Trophoblast cell (in vitro differentiated cells and primary cell): ENCODE measurements at regions not wholly inside any gene's neighbourhood (a gene's known extent, or its start where the extent isn't known, plus 50 kb on each side); places are given as distances from the start of the nearest gene placed in this dataset.

Experiments
- DNase-seq, 2 donors: peaks; one replicate each; pipeline ENCODE4 v3.0.0-alpha.2; 2016
- H2AFZ ChIP-seq: 2 replicates; pipeline ENCODE4 v1.6.1; 2013; ENCODE audit warnings: low read length, moderate library complexity, mild to moderate bottlenecking; ENCODE audit not compliant: insufficient read depth, poor library complexity
- H2AK5ac ChIP-seq: 2 replicates; pipeline ENCODE4 v1.6.1; 2013; ENCODE audit warnings: mild to moderate bottlenecking, low read length
- H2BK120ac ChIP-seq: 2 replicates; pipeline ENCODE4 v1.6.1; 2013; ENCODE audit warnings: low read length, mild to moderate bottlenecking, moderate library complexity; ENCODE audit not compliant: insufficient read depth, poor library complexity
- H2BK12ac ChIP-seq: 2 replicates; pipeline ENCODE4 v1.6.1; 2013; ENCODE audit warnings: mild to moderate bottlenecking, low read length, moderate library complexity
- H2BK5ac ChIP-seq: 2 replicates; pipeline ENCODE4 v1.6.1; 2013; ENCODE audit warnings: low read length, low read depth, moderate library complexity, mild to moderate bottlenecking; ENCODE audit not compliant: poor library complexity
- H3K14ac ChIP-seq: 2 replicates; pipeline ENCODE4 v1.6.1; 2013; ENCODE audit warnings: mild to moderate bottlenecking, low read length
- H3K18ac ChIP-seq: 2 replicates; pipeline ENCODE4 v1.6.1; 2013; ENCODE audit warnings: mild to moderate bottlenecking, low read length
- H3K23ac ChIP-seq: 2 replicates; pipeline ENCODE4 v1.6.1; 2013; ENCODE audit warnings: low read length
- H3K27ac ChIP-seq: 2 replicates; pipeline ENCODE4 v1.5.1; 2013; ENCODE audit warnings: low read depth, mild to moderate bottlenecking, inconsistent platforms, low read length, moderate library complexity
- H3K27me3 ChIP-seq: 2 replicates; pipeline ENCODE4 v1.6.1; 2013; ENCODE audit warnings: inconsistent platforms, mild to moderate bottlenecking, low read length, moderate library complexity; ENCODE audit not compliant: insufficient read depth
- H3K36me3 ChIP-seq, 2 experiments: 1 replicate in 1 of 2; 2 replicates in 1 of 2; pipeline ENCODE4 v1.6.1; 2013; ENCODE audit warnings: low read length in 2 of 2, mild to moderate bottlenecking in 2 of 2, moderate library complexity in 1 of 2; ENCODE audit not compliant: insufficient read depth in 2 of 2, control insufficient read depth in 1 of 2
- H3K4ac ChIP-seq: 2 replicates; pipeline ENCODE4 v1.6.1; 2013; ENCODE audit warnings: low read depth, mild to moderate bottlenecking, low read length, moderate library complexity
- H3K4me1 ChIP-seq, 2 experiments: 1 replicate in 1 of 2; 2 replicates in 1 of 2; pipeline ENCODE4 v1.6.1; 2013; ENCODE audit warnings: low read length in 2 of 2, mild to moderate bottlenecking in 2 of 2, moderate library complexity in 1 of 2; ENCODE audit not compliant: insufficient read depth in 2 of 2, control insufficient read depth in 1 of 2
- H3K4me2 ChIP-seq: 2 replicates; pipeline ENCODE4 v1.6.1; 2013; ENCODE audit warnings: inconsistent platforms, mild to moderate bottlenecking, low read length, moderate library complexity
- H3K4me3 ChIP-seq: 2 replicates; pipeline ENCODE4 v1.5.1; 2013; ENCODE audit warnings: mild to moderate bottlenecking, low read depth, low read length, inconsistent platforms
- H3K79me1 ChIP-seq: one replicate; pipeline ENCODE4 v1.6.1; 2013; ENCODE audit warnings: low read length
- H3K79me2 ChIP-seq: 2 replicates; pipeline ENCODE4 v1.6.1; 2013; ENCODE audit warnings: low read length, mild to moderate bottlenecking; ENCODE audit not compliant: control insufficient read depth, insufficient read depth, poor library complexity
- H3K9ac ChIP-seq: 2 replicates; pipeline ENCODE4 v1.6.1; 2013; ENCODE audit warnings: mild to moderate bottlenecking, low read length
- H3K9me3 ChIP-seq: 2 replicates; pipeline ENCODE4 v1.6.1; 2013; ENCODE audit warnings: low read depth, mild to moderate bottlenecking, control low read depth, inconsistent platforms, low read length; ENCODE audit not compliant: insufficient read depth
- H4K12ac ChIP-seq: 2 replicates; pipeline ENCODE4 v1.6.1; 2013; ENCODE audit warnings: low read depth, mild to moderate bottlenecking, low read length, moderate library complexity
- H4K8ac ChIP-seq: 2 replicates; pipeline ENCODE4 v1.6.1; 2013; ENCODE audit warnings: low read depth, mild to moderate bottlenecking, low read length, moderate library complexity
- H4K91ac ChIP-seq: one replicate; pipeline ENCODE4 v1.6.1; 2013; ENCODE audit warnings: low read depth, mild to moderate bottlenecking, low read length, moderate library complexity
- WGBS: extraction: QIAGEN DNeasy Blood & Tissue Kit; methylation state at CpG from one replicate; pipeline ENCODE4 v1.1.7; 2013; ENCODE audit warnings: missing lambda C conversion rate; ENCODE audit not compliant: insufficient read length, insufficient coverage; ENCODE audit errors: extremely low coverage; 5-methylcytosine and 5-hydroxymethylcytosine counted together

DNA sequence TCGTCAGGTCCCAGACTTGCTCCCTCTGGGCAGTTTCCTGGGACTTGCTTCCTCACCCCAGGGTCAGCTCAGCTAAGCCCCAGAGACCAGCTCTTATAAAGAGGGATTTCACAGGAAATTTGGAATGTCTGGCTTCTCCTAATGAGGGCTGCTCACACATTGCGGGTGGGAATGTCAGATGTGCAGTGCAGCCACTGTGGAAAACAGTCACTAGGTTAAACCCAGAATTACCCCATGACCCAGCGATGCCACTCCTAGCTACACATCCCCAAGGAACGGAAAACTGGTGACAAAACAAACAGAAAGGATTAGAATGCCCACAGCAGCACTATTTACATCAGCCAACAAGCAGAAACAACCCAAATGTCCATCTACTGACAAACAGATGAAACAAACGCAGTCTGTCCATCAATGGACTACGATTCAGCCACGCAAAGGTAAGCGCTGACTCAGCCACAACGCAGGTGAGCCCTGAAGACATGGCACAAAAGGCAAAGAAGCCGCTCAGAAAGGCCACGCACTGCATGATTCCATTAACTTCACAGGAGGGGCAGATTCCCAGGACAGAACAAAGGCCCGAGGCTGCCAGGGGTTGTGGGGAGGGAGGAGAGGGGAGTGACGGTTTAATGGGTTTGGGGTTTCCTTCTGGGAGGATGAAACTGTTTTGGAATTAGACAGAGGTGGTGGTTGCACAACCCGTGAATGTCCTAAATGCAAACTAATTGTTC, 63.0 kb downstream of the NCOR2 start:
- no peak overlapping the region for H2BK120ac ChIP-seq
- peaks cover 44 to 47% of the 10 kb centered on the region in 2 experiments for H3K4me1 ChIP-seq
- H2BK12ac ChIP-seq: no peak overlapping the region
- H3K18ac ChIP-seq: no peak overlapping the region
- H2BK5ac ChIP-seq: no peak overlapping the region
- H3K23ac ChIP-seq: no peak overlapping the region
- H2AFZ ChIP-seq: no peak overlapping the region
- WGBS: no CpG with 5 or more reads among the region's 14 CpGs
- no peak overlapping the region for H3K4me2 ChIP-seq
- H4K91ac ChIP-seq: no peak overlapping the region
- no peaks in the 10 kb centered on the region for H3K27me3 ChIP-seq
- H3K4me3 ChIP-seq: no peak overlapping the region
- peak overlapping the region; percentile 7 for H3K4ac ChIP-seq
- H2AK5ac ChIP-seq: no peak overlapping the region
- no peak overlapping the region for H3K9ac ChIP-seq
- no peak overlapping the region for H4K12ac ChIP-seq
- H3K79me1 ChIP-seq: peaks cover 19% of the 10 kb centered on the region
- H3K79me2 ChIP-seq: peaks cover 15% of the 10 kb centered on the region
- no peak overlapping the region for H4K8ac ChIP-seq
- peaks cover 2% of the 10 kb centered on the region for H3K9me3 ChIP-seq
- peaks cover 0 to 3% of the 10 kb centered on the region in 2 experiments for H3K36me3 ChIP-seq
- DNase-seq: peak in 1 of 2 donors; percentile 19
- no peak overlapping the region for H3K14ac ChIP-seq
- no peak overlapping the region for H3K27ac ChIP-seq

GRCh38 chr12:124503305-124503704, 64.1 kb downstream of the NCOR2 start:
- H2AFZ ChIP-seq: no peak overlapping the region
- H2AK5ac ChIP-seq: no peak overlapping the region
- H3K27me3 ChIP-seq: no peaks in the 10 kb centered on the region
- H4K12ac ChIP-seq: no peak overlapping the region
- H3K79me2 ChIP-seq: peaks cover 19% of the 10 kb centered on the region
- H3K4me2 ChIP-seq: no peak overlapping the region
- no peak overlapping the region for H4K91ac ChIP-seq
- H2BK5ac ChIP-seq: no peak overlapping the region
- H4K8ac ChIP-seq: no peak overlapping the region
- H3K4me1 ChIP-seq: peaks cover 40 to 43% of the 10 kb centered on the region in 2 experiments
- no peak overlapping the region for H3K27ac ChIP-seq
- no peak overlapping the region for H3K9ac ChIP-seq
- H3K18ac ChIP-seq: no peak overlapping the region
- peaks cover 0 to 3% of the 10 kb centered on the region in 2 experiments for H3K36me3 ChIP-seq
- H3K9me3 ChIP-seq: peaks cover 2% of the 10 kb centered on the region
- no peak for DNase-seq
- H2BK120ac ChIP-seq: no peak overlapping the region
- peaks cover 16% of the 10 kb centered on the region for H3K79me1 ChIP-seq
- H3K4ac ChIP-seq: no peak overlapping the region
- no peak overlapping the region for H3K4me3 ChIP-seq
- WGBS: 100% methylated on average over 9 of the region's 9 CpGs
- H3K23ac ChIP-seq: no peak overlapping the region
- H3K14ac ChIP-seq: no peak overlapping the region
- H2BK12ac ChIP-seq: no peak overlapping the region

DNA sequence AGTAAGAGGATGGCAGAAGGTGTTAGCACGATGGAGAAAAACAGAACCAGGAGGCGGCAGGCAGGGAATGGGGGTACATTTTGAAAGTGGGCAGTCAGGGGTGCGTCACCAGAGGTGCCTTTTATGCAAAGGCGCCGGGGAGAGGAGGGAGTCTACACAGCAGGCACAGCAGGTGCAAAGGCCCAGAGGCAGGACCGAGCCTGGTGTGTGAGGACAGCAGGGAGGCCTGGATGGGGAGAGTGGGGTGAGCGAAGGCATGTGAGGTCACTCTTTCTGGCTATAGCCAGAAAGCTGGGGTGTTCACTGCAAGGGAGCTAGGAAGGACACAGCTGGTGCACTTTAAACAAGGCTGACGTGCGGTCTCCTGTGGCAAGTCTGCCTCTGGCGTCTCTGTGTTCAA, 65.0 kb downstream of the NCOR2 start:
- Histone ChIP-seq H3K4ac (no peak overlapping the region), H3K27me3 (no peaks in the 10 kb centered on the region), H2BK120ac (no peak overlapping the region), H3K23ac (no peak overlapping the region), H3K9ac (no peak overlapping the region), H4K12ac (no peak overlapping the region), H3K4me3 (no peak overlapping the region), H3K14ac (no peak overlapping the region), H3K4me2 (no peak overlapping the region), H2AFZ (no peak overlapping the region), H2BK5ac (no peak overlapping the region), H3K36me3 (peaks cover 0 to 3% of the 10 kb centered on the region in 2 experiments), H3K18ac (no peak overlapping the region), H3K79me2 (peaks cover 18% of the 10 kb centered on the region), H3K4me1 (peaks cover 42 to 43% of the 10 kb centered on the region in 2 experiments), H3K27ac (no peak overlapping the region), H4K8ac (no peak overlapping the region), H3K9me3 (peaks cover 2% of the 10 kb centered on the region), H3K79me1 (peaks cover 16% of the 10 kb centered on the region), H4K91ac (no peak overlapping the region), H2BK12ac (no peak overlapping the region), H2AK5ac (no peak overlapping the region)
- WGBS: no CpG with 5 or more reads among the region's 10 CpGs
- DNase-seq: no peak

GRCh38 chr12:124501827-124502226, 65.6 kb downstream of the NCOR2 start:
- Histone ChIP-seq H2BK5ac (no peak overlapping the region), H2AFZ (no peak overlapping the region), H3K18ac (no peak overlapping the region), H2BK120ac (no peak overlapping the region), H2AK5ac (no peak overlapping the region), H4K8ac (no peak overlapping the region), H3K4ac (no peak overlapping the region), H3K4me2 (no peak overlapping the region), H3K4me3 (no peak overlapping the region), H3K4me1 (peaks cover 44 to 45% of the 10 kb centered on the region in 2 experiments), H3K27ac (no peak overlapping the region), H3K27me3 (no peaks in the 10 kb centered on the region), H3K9ac (no peak overlapping the region), H3K79me1 (peaks cover 16% of the 10 kb centered on the region), H3K9me3 (peaks cover 2% of the 10 kb centered on the region), H4K12ac (no peak overlapping the region), H3K23ac (no peak overlapping the region), H3K36me3 (peaks cover 0 to 3% of the 10 kb centered on the region in 2 experiments), H3K14ac (no peak overlapping the region), H2BK12ac (no peak overlapping the region), H3K79me2 (peaks cover 19% of the 10 kb centered on the region), H4K91ac (no peak overlapping the region)
- no peak for DNase-seq
- no CpG with 5 or more reads among the region's 16 CpGs for WGBS
